ENCODE measurements at regions not wholly inside any gene's neighbourhood (a gene's known extent, or its start where the extent isn't known, plus 50 kb on each side); places are given as distances from the start of the nearest gene placed in this dataset.

- CTCF ChIA-PET, result no interaction called here
Measured at GRCh38 chr17:71187145-71187878, 933.5 kb upstream of the SOX9 start.

GRCh38 chr17:71188811-71189492 lies 931.9 kb upstream of the SOX9 start:
- H3K27ac ChIP-seq (ENCODE audit: low read depth, low read length), result peak overlapping the region; percentile 82
- ChIA-PET POLR2A (interaction anchor here (1.0 kb wide), 1 partner anchor 932 kb away, joined by 3 read pairs; the partner anchor contains the start of gene SOX9), CTCF (no interaction called here)
- no peaks in the 10 kb centered on the region for H3K9me3 ChIP-seq (ENCODE audit: control insufficient read depth, insufficient read depth, low read length)
- H3K27me3 ChIP-seq (ENCODE audit: control insufficient read depth, insufficient read depth, low read length), result no peaks in the 10 kb centered on the region
- DNase-seq (ENCODE audit: low read depth, low spot score), result peak; percentile 79
- TF ChIP-seq CTCF (IDR thresholded peaks at IDR 0.05; ENCODE audit: low read depth, low read length), result no peak
- H3K4me3 ChIP-seq (ENCODE audit: low read depth, low read length), result peak overlapping the region; percentile 25; the same call in 1 of the 2 replicates

More at GRCh38 chr17:71187145-71187878, 933.5 kb upstream of the SOX9 start:
- no peaks in the 10 kb centered on the region for H3K9me3 ChIP-seq (ENCODE audit: control insufficient read depth, insufficient read depth, low read length)
- H3K4me3 ChIP-seq (ENCODE audit: low read depth, low read length), result no peak overlapping the region
- POLR2A ChIA-PET, result no interaction called here
- no peak for DNase-seq (ENCODE audit: low read depth, low spot score)
- no peaks in the 10 kb centered on the region for H3K27me3 ChIP-seq (ENCODE audit: control insufficient read depth, insufficient read depth, low read length)
- TF ChIP-seq CTCF (IDR thresholded peaks at IDR 0.05; ENCODE audit: low read depth, low read length), result no peak
- H3K27ac ChIP-seq (ENCODE audit: low read depth, low read length), result no peak overlapping the region

- ChIA-PET CTCF (no interaction called here), POLR2A (interaction anchor here (1.0 kb wide), 1 partner anchor 931 kb away, joined by 3 read pairs; the partner anchor contains the start of gene SOX9)
- Histone ChIP-seq H3K4me3 (ENCODE audit: low read depth, low read length) (no peak overlapping the region), H3K27me3 (ENCODE audit: control insufficient read depth, insufficient read depth, low read length) (no peaks in the 10 kb centered on the region), H3K9me3 (ENCODE audit: control insufficient read depth, insufficient read depth, low read length) (no peaks in the 10 kb centered on the region), H3K27ac (ENCODE audit: low read depth, low read length) (peak overlapping the region; percentile 87)
- DNase-seq (ENCODE audit: low read depth, low spot score), result no peak
- TF ChIP-seq CTCF (IDR thresholded peaks at IDR 0.05; ENCODE audit: low read depth, low read length), result no peak
Measured at GRCh38 chr17:71189493-71189831, 931.4 kb upstream of the SOX9 start.

GRCh38 chr17:71192039-71192555 lies 928.7 kb upstream of the SOX9 start:
- ChIA-PET CTCF (no interaction called here), POLR2A (no interaction called here)
- Histone ChIP-seq H3K9me3 (ENCODE audit: control insufficient read depth, insufficient read depth, low read length) (no peaks in the 10 kb centered on the region), H3K4me3 (ENCODE audit: low read depth, low read length) (no peak overlapping the region), H3K27me3 (ENCODE audit: control insufficient read depth, insufficient read depth, low read length) (no peaks in the 10 kb centered on the region), H3K27ac (ENCODE audit: low read depth, low read length) (no peak overlapping the region)
- TF ChIP-seq CTCF (IDR thresholded peaks at IDR 0.05; ENCODE audit: low read depth, low read length), result no peak
- DNase-seq (ENCODE audit: low read depth, low spot score), result no peak

GRCh38 chr17:71192848-71193247 lies 928.0 kb upstream of the SOX9 start:
- ChIA-PET CTCF (no interaction called here), POLR2A (no interaction called here)
- Histone ChIP-seq H3K27me3 (ENCODE audit: control insufficient read depth, insufficient read depth, low read length) (no peaks in the 10 kb centered on the region), H3K27ac (ENCODE audit: low read depth, low read length) (no peak overlapping the region), H3K9me3 (ENCODE audit: control insufficient read depth, insufficient read depth, low read length) (no peaks in the 10 kb centered on the region), H3K4me3 (ENCODE audit: low read depth, low read length) (no peak overlapping the region)
- no peak for TF ChIP-seq CTCF (IDR thresholded peaks at IDR 0.05; ENCODE audit: low read depth, low read length)
- peak; percentile 15 for DNase-seq (ENCODE audit: low read depth, low spot score)

Data from AG04450 (cell line).